HG02642 (cell line): ENCODE measurements at regions not wholly inside any gene's neighbourhood (a gene's known extent, or its start where the extent isn't known, plus 50 kb on each side); places are given as distances from the start of the nearest gene placed in this dataset.

Experiments
- ATAC-seq: cut with Tn5 transposase; IDR thresholded peaks from one replicate; pipeline ENCODE4 v1.9.1; 2021; ENCODE audit warnings: mild to moderate bottlenecking; ENCODE audit not compliant: unreplicated experiment, poor library complexity

- ATAC-seq = no peak
These were observed 910.4 kb upstream of the PCDH10 start for GRCh38 chr4:132238697-132239096.

- no peak for ATAC-seq
These were observed 909.0 kb upstream of the PCDH10 start for GRCh38 chr4:132240081-132240480.

GRCh38 chr4:132245319-132245718 lies 903.8 kb upstream of the PCDH10 start:
- no peak for ATAC-seq

GRCh38 chr4:132264176-132264575 lies 884.9 kb upstream of the PCDH10 start:
- ATAC-seq = no peak

- ATAC-seq = no peak
These were observed 882.7 kb upstream of the PCDH10 start for GRCh38 chr4:132266374-132266773.

GRCh38 chr4:132267321-132267720 lies 881.8 kb upstream of the PCDH10 start:
- ATAC-seq = no peak

GRCh38 chr4:132269303-132269990 lies 879.6 kb upstream of the PCDH10 start:
- ATAC-seq = no peak

- no peak for ATAC-seq
These were observed 873.4 kb upstream of the PCDH10 start for GRCh38 chr4:132275583-132276121.

GRCh38 chr4:132276185-132276584 lies 872.9 kb upstream of the PCDH10 start:
- no peak for ATAC-seq

- ATAC-seq = no peak
These were observed 872.1 kb upstream of the PCDH10 start for GRCh38 chr4:132276989-132277388.

GRCh38 chr4:132281733-132282132 lies 867.4 kb upstream of the PCDH10 start:
- ATAC-seq = no peak

GRCh38 chr4:132284910-132285426 lies 864.1 kb upstream of the PCDH10 start:
- no peak for ATAC-seq

- ATAC-seq = no peak
These were observed 851.7 kb upstream of the PCDH10 start for GRCh38 chr4:132297346-132297745.

GRCh38 chr4:132299841-132300240 lies 849.3 kb upstream of the PCDH10 start:
- ATAC-seq = no peak

GRCh38 chr4:132312521-132312920 lies 836.6 kb upstream of the PCDH10 start:
- ATAC-seq = no peak

- no peak for ATAC-seq
These were observed 835.2 kb upstream of the PCDH10 start for GRCh38 chr4:132313852-132314251.

- ATAC-seq = no peak
These were observed 832.4 kb upstream of the PCDH10 start for GRCh38 chr4:132316738-132317137.

GRCh38 chr4:132317923-132318322 lies 831.2 kb upstream of the PCDH10 start:
- no peak for ATAC-seq

- ATAC-seq = no peak
These were observed 820.3 kb upstream of the PCDH10 start for GRCh38 chr4:132328761-132329160.

GRCh38 chr4:132330994-132331393 lies 818.1 kb upstream of the PCDH10 start:
- ATAC-seq = no peak

GRCh38 chr4:132332932-132333723 lies 816.0 kb upstream of the PCDH10 start:
- no peak for ATAC-seq
